Vagina (tissue), 2 donors: ENCODE measurements at regions not wholly inside any gene's neighbourhood (a gene's known extent, or its start where the extent isn't known, plus 50 kb on each side); places are given as distances from the start of the nearest gene placed in this dataset.

Experiments
- DNase-seq, 2 donors: peaks; one replicate each; pipeline ENCODE4 v3.0.0-alpha.2; 2017; ENCODE audit errors: extremely low spot score in 2 of 2
- H3K27ac ChIP-seq: fragments of 200-600 bp; sonication (generic); one replicate; pipeline ENCODE4 v1.5.1; 2019
- H3K27me3 ChIP-seq: fragments of 200-600 bp; sonication (generic); one replicate; pipeline ENCODE4 v1.5.1; 2019
- H3K36me3 ChIP-seq, 2 donors: fragments of 200-600 bp; sonication (generic); one replicate each; pipeline ENCODE4 v1.5.1; 2017 to 2019
- H3K4me1 ChIP-seq: fragments of 200-600 bp; sonication (generic); one replicate; pipeline ENCODE4 v1.5.1; 2019
- H3K4me3 ChIP-seq, 2 donors: fragments of 200-600 bp; sonication (generic); 1 replicate in 1 of 2; 2 replicates in 1 of 2; pipeline ENCODE4 v1.5.1; 2016 to 2019
- H3K9me3 ChIP-seq: fragments of 200-600 bp; sonication (generic); one replicate; pipeline ENCODE4 v1.5.1; 2019
- CTCF ChIP-seq, 3 experiments: fragments of 450-650 bp in 2 of 3; fragments of 200-600 bp in 1 of 3; sonication (generic) in 1 of 3; IDR thresholded peaks; one replicate each; pipeline ENCODE4 v1.5.1; 2017 to 2019; ENCODE audit warnings: antibody characterized with exemption in 3 of 3, mild to moderate bottlenecking in 2 of 3, moderate library complexity in 2 of 3
- POLR2A ChIP-seq, 2 donors: fragments of 450-650 bp; IDR thresholded peaks; one replicate each; pipeline ENCODE4 v1.6.1; 2017; ENCODE audit warnings: antibody characterized with exemption in 2 of 2, mild to moderate bottlenecking in 2 of 2, moderate library complexity in 2 of 2
- POLR2AphosphoS5 ChIP-seq, 2 donors: sonication (generic); formaldehyde crosslinking; IDR thresholded peaks; one replicate each; pipeline ENCODE4 v1.9.0; 2017; ENCODE audit warnings: antibody characterized with exemption in 2 of 2, mild to moderate bottlenecking in 2 of 2, low read depth in 1 of 2; ENCODE audit not compliant: insufficient read depth in 1 of 2
- intact Hi-C: fragments of 100-400 bp; cut with DNase I; formaldehyde crosslinking; loops from one replicate; pipeline ENCODE4 v1.15.1; 2023

GRCh38 chr17:33904476-33904875 is 350.6 kb upstream of the CCL2 start:
- no peak overlapping the region for H3K4me3 ChIP-seq
- TF ChIP-seq CTCF (IDR thresholded peaks at IDR 0.05) (no peak), POLR2A (IDR thresholded peaks at IDR 0.05) (no peak)
- no peak for DNase-seq
- no peaks in the 10 kb centered on the region for H3K36me3 ChIP-seq
- no peak overlapping the region for H3K27ac ChIP-seq
- no peaks in the 10 kb centered on the region for H3K9me3 ChIP-seq
- intact Hi-C loops = no loop called here
- H3K27me3 ChIP-seq = no peaks in the 10 kb centered on the region
- H3K4me1 ChIP-seq = no peaks in the 10 kb centered on the region

- H3K9me3 ChIP-seq = no peaks in the 10 kb centered on the region
- DNase-seq = no peak
- no peak overlapping the region for H3K27ac ChIP-seq
- no peak overlapping the region for H3K4me3 ChIP-seq
- H3K4me1 ChIP-seq = no peaks in the 10 kb centered on the region
- H3K36me3 ChIP-seq = no peaks in the 10 kb centered on the region
- H3K27me3 ChIP-seq = no peaks in the 10 kb centered on the region
- no peak for TF ChIP-seq POLR2A (IDR thresholded peaks at IDR 0.05)
- no peak for TF ChIP-seq POLR2AphosphoS5 (IDR thresholded peaks at IDR 0.05; ENCODE audit: insufficient read depth in 1 of 2, low read depth in 1 of 2)
- no peak for TF ChIP-seq CTCF (IDR thresholded peaks at IDR 0.05)
- intact Hi-C loops = no loop called here
Measured at GRCh38 chr17:33905338-33905800, 349.7 kb upstream of the CCL2 start.

GRCh38 chr17:33908363-33909064 is 346.6 kb upstream of the CCL2 start:
- intact Hi-C loops = no loop called here
- no peak for DNase-seq
- Histone ChIP-seq H3K4me3 (no peak overlapping the region), H3K27me3 (no peaks in the 10 kb centered on the region), H3K9me3 (no peaks in the 10 kb centered on the region), H3K4me1 (no peaks in the 10 kb centered on the region), H3K27ac (no peak overlapping the region), H3K36me3 (no peaks in the 10 kb centered on the region)
- TF ChIP-seq POLR2A (IDR thresholded peaks at IDR 0.05) (no peak), POLR2AphosphoS5 (IDR thresholded peaks at IDR 0.05; ENCODE audit: insufficient read depth in 1 of 2, low read depth in 1 of 2) (no peak), CTCF (IDR thresholded peaks at IDR 0.05) (no peak)

- H3K4me3 ChIP-seq = no peak overlapping the region
- TF ChIP-seq CTCF (IDR thresholded peaks at IDR 0.05) (no peak), POLR2AphosphoS5 (IDR thresholded peaks at IDR 0.05; ENCODE audit: insufficient read depth in 1 of 2, low read depth in 1 of 2) (no peak)
Measured at GRCh38 chr17:33910200-33910857, 344.8 kb upstream of the CCL2 start.

GRCh38 chr17:33914125-33914524 is 341.0 kb upstream of the CCL2 start:
- TF ChIP-seq CTCF (IDR thresholded peaks at IDR 0.05) (no peak), POLR2AphosphoS5 (IDR thresholded peaks at IDR 0.05; ENCODE audit: insufficient read depth in 1 of 2, low read depth in 1 of 2) (no peak)
- Histone ChIP-seq H3K9me3 (no peaks in the 10 kb centered on the region), H3K27ac (no peak overlapping the region), H3K36me3 (no peaks in the 10 kb centered on the region), H3K27me3 (no peaks in the 10 kb centered on the region), H3K4me3 (no peak overlapping the region), H3K4me1 (no peaks in the 10 kb centered on the region)
- no peak for DNase-seq
- intact Hi-C loops = no loop called here

More at GRCh38 chr17:33910200-33910857, 344.8 kb upstream of the CCL2 start:
- no peaks in the 10 kb centered on the region for H3K9me3 ChIP-seq
- H3K27me3 ChIP-seq = no peaks in the 10 kb centered on the region
- no peaks in the 10 kb centered on the region for H3K4me1 ChIP-seq
- H3K27ac ChIP-seq = no peak overlapping the region
- intact Hi-C loops = no loop called here
- DNase-seq = no peak
- H3K36me3 ChIP-seq = no peaks in the 10 kb centered on the region
